ENCODE measurements at regions not wholly inside any gene's neighbourhood (a gene's known extent, or its start where the extent isn't known, plus 50 kb on each side); places are given as distances from the start of the nearest gene placed in this dataset.

GRCh38 chr1:177547200-177547599 lies 376.4 kb downstream of the BRINP2 start:
- intact Hi-C loops (cut with DNase I; ENCODE audit: low total_unique reads), result no loop called here
- no peak for TF ChIP-seq POLR2A (IDR thresholded peaks at IDR 0.05)
- TF ChIP-seq CTCF (IDR thresholded peaks at IDR 0.05), result no peak
- DNase-seq, result no peak
- H3K36me3 ChIP-seq, result no peaks in the 10 kb centered on the region
- no peak overlapping the region for H3K4me3 ChIP-seq
- H3K4me1 ChIP-seq, result no peaks in the 10 kb centered on the region
- no peaks in the 10 kb centered on the region for H3K9me3 ChIP-seq
- H3K27ac ChIP-seq, result no peak overlapping the region
- no peaks in the 10 kb centered on the region for H3K27me3 ChIP-seq

- intact Hi-C loops (cut with DNase I; ENCODE audit: low total_unique reads), result no loop called here
- Histone ChIP-seq H3K9me3 (no peaks in the 10 kb centered on the region), H3K27ac (no peak overlapping the region), H3K4me3 (no peak overlapping the region), H3K4me1 (no peaks in the 10 kb centered on the region), H3K36me3 (no peaks in the 10 kb centered on the region), H3K27me3 (no peaks in the 10 kb centered on the region)
- TF ChIP-seq CTCF (IDR thresholded peaks at IDR 0.05), result no peak
- DNase-seq, result no peak
Observed at GRCh38 chr1:177546346-177546745, 375.6 kb downstream of the BRINP2 start.

- DNase-seq, result no peak
- H3K9me3 ChIP-seq, result no peaks in the 10 kb centered on the region
- H3K27me3 ChIP-seq, result no peaks in the 10 kb centered on the region
- no peak overlapping the region for H3K4me3 ChIP-seq
- intact Hi-C loops (cut with DNase I; ENCODE audit: low total_unique reads), result no loop called here
- H3K36me3 ChIP-seq, result no peaks in the 10 kb centered on the region
- no peaks in the 10 kb centered on the region for H3K4me1 ChIP-seq
- TF ChIP-seq POLR2A (IDR thresholded peaks at IDR 0.05), result no peak
- TF ChIP-seq CTCF (IDR thresholded peaks at IDR 0.05), result no peak
- H3K27ac ChIP-seq, result no peak overlapping the region
Observed at GRCh38 chr1:177526201-177526600, 355.4 kb downstream of the BRINP2 start.

- Histone ChIP-seq H3K27ac (no peak overlapping the region), H3K36me3 (no peaks in the 10 kb centered on the region), H3K4me1 (no peaks in the 10 kb centered on the region), H3K9me3 (no peaks in the 10 kb centered on the region), H3K27me3 (no peaks in the 10 kb centered on the region), H3K4me3 (no peak overlapping the region)
- no peak for DNase-seq
- no peak for TF ChIP-seq POLR2A (IDR thresholded peaks at IDR 0.05)
- no peak for TF ChIP-seq CTCF (IDR thresholded peaks at IDR 0.05)
- intact Hi-C loops (cut with DNase I; ENCODE audit: low total_unique reads), result no loop called here
Observed at GRCh38 chr1:177525176-177525575, 354.4 kb downstream of the BRINP2 start.

- H3K4me1 ChIP-seq, result no peaks in the 10 kb centered on the region
- H3K27ac ChIP-seq, result no peak overlapping the region
- no peaks in the 10 kb centered on the region for H3K9me3 ChIP-seq
- intact Hi-C loops (cut with DNase I; ENCODE audit: low total_unique reads), result no loop called here
- DNase-seq, result no peak
- no peak for TF ChIP-seq CTCF (IDR thresholded peaks at IDR 0.05)
- no peak for TF ChIP-seq POLR2A (IDR thresholded peaks at IDR 0.05)
- no peaks in the 10 kb centered on the region for H3K36me3 ChIP-seq
- H3K27me3 ChIP-seq, result no peaks in the 10 kb centered on the region
- no peak overlapping the region for H3K4me3 ChIP-seq
Observed at GRCh38 chr1:177517546-177517945, 346.8 kb downstream of the BRINP2 start.

All from uterus (tissue), 3 donors.